Nephron (organoid): ENCODE measurements at regions not wholly inside any gene's neighbourhood (a gene's known extent, or its start where the extent isn't known, plus 50 kb on each side); places are given as distances from the start of the nearest gene placed in this dataset.

ENCODE experiments used
- H3K27ac Mint-ChIP-seq, 3 experiments: 2 replicates each; pipeline ENCODE4 v1.8.0; 2020; ENCODE audit warnings: mixed read lengths in 3 of 3, mild to moderate bottlenecking in 2 of 3, moderate library complexity in 1 of 3
- H3K27me3 Mint-ChIP-seq: 2 replicates; pipeline ENCODE4 v1.8.0; 2021; ENCODE audit warnings: low read depth, mild to moderate bottlenecking, moderate library complexity, mixed read lengths
- H3K36me3 Mint-ChIP-seq: 2 replicates; pipeline ENCODE4 v1.8.0; 2020; ENCODE audit warnings: low read depth, mixed read lengths
- H3K4me1 Mint-ChIP-seq: 2 replicates; pipeline ENCODE4 v1.8.0; 2020; ENCODE audit warnings: mixed read lengths
- H3K4me3 Mint-ChIP-seq, 3 experiments: 2 replicates each; pipeline ENCODE4 v1.8.0; 2020; ENCODE audit warnings: mild to moderate bottlenecking in 3 of 3, mixed read lengths in 3 of 3, moderate library complexity in 2 of 3
- H3K9me3 Mint-ChIP-seq: 2 replicates; pipeline ENCODE4 v1.8.0; 2020; ENCODE audit warnings: mixed read lengths
- TF ChIP-seq, protein P1 (sequence below), 3 experiments: fragments of 200-600 bp; sonication (generic); IDR thresholded peaks; one replicate each; pipeline ENCODE4 v1.5.0; 2021; ENCODE audit warnings: antibody characterized with exemption in 3 of 3; ENCODE audit not compliant: unreplicated experiment in 3 of 3

DNA sequence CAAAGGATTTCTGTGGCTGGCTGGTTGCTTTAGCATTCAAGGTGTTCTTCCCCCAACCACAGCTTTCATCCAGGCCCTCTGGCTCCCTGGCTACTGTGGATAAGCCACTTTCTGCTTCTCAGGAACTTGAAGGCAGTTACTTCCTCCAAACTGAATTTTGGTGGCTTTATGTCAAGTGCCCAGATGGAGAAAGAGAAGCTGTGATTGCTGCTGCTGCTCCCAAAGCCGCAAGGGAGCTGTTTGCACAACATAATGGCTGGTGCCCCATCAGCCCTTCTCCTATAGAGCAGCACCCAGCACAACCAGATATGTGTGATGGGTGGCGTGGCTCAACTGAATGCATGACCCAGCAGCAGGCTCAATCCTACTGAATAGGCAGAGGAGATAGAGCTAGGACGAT lies 465.2 kb downstream of the MAFB start:
- no peaks in the 10 kb centered on the region for H3K36me3 Mint-ChIP-seq
- no peaks in the 10 kb centered on the region for H3K9me3 Mint-ChIP-seq

DNA sequence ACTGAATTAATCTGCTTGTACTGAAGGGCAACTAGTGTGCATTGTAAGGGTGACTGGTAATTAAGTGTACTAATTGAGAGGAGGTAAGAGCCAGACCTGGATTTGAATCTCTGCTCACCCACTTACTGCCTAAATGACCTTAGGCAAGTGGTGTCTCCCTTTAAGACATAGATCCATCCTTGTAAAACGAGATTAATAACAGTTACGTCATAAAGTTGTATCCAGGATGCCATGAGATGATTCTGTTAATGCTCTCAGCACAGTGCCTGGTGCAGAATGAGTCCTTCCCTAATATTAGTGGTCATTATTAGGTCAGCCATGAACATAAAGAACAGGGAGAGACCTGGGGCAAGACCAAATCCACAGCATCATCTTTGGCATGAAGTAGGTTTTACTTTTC lies 470.1 kb downstream of the MAFB start:
- TF ChIP-seq, protein P1, sequence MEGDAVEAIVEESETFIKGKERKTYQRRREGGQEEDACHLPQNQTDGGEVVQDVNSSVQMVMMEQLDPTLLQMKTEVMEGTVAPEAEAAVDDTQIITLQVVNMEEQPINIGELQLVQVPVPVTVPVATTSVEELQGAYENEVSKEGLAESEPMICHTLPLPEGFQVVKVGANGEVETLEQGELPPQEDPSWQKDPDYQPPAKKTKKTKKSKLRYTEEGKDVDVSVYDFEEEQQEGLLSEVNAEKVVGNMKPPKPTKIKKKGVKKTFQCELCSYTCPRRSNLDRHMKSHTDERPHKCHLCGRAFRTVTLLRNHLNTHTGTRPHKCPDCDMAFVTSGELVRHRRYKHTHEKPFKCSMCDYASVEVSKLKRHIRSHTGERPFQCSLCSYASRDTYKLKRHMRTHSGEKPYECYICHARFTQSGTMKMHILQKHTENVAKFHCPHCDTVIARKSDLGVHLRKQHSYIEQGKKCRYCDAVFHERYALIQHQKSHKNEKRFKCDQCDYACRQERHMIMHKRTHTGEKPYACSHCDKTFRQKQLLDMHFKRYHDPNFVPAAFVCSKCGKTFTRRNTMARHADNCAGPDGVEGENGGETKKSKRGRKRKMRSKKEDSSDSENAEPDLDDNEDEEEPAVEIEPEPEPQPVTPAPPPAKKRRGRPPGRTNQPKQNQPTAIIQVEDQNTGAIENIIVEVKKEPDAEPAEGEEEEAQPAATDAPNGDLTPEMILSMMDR (IDR thresholded peaks at IDR 0.05; ENCODE audit: unreplicated experiment in 3 of 3): no peak
- H3K27me3 Mint-ChIP-seq: peaks cover 4% of the 10 kb centered on the region
- peaks cover 5% of the 10 kb centered on the region for H3K4me1 Mint-ChIP-seq
- no peak overlapping the region for H3K27ac Mint-ChIP-seq
- peaks cover 5% of the 10 kb centered on the region for H3K9me3 Mint-ChIP-seq
- no peak overlapping the region for H3K4me3 Mint-ChIP-seq
- no peaks in the 10 kb centered on the region for H3K36me3 Mint-ChIP-seq

More for the DNA sequence above, 465.2 kb downstream of the MAFB start:
- Mint-ChIP-seq H3K27me3 (peaks cover 4% of the 10 kb centered on the region), H3K4me3 (no peak overlapping the region), H3K27ac (no peak overlapping the region), H3K4me1 (no peaks in the 10 kb centered on the region)
- TF ChIP-seq, protein P1 (IDR thresholded peaks at IDR 0.05; ENCODE audit: unreplicated experiment in 3 of 3): no peak

DNA sequence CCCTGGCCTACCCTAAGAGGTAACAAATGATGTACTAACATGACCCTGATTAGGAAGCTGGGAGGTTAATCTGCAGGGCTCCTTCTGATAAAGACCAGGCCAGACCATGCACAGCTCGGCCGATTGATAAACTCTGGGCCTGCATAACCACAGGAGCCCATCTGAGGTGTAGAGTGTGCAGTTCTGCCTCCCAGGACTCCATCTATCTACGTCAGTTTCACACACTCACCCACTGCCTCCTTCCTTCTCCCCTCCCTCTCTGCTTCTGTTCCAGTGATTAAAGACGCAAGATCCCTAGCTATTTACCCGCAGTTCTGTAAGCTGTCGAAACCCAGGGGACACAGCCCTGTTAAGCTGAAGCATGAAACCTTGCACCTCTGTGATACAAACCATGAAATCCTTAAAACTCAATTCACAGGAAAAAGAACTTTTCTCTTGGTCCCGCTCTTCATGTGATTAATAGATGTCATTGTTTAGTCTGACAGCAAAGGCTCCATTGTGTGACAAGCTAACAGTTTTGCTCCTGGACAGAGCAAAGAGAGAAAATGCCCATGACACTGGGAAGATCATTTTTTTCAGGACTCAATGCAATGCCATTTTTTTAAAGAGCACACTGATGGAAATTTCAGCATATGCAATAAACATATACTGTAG lies 470.6 kb downstream of the MAFB start:
- H3K36me3 Mint-ChIP-seq: no peaks in the 10 kb centered on the region
- peaks cover 4% of the 10 kb centered on the region for H3K27me3 Mint-ChIP-seq

DNA sequence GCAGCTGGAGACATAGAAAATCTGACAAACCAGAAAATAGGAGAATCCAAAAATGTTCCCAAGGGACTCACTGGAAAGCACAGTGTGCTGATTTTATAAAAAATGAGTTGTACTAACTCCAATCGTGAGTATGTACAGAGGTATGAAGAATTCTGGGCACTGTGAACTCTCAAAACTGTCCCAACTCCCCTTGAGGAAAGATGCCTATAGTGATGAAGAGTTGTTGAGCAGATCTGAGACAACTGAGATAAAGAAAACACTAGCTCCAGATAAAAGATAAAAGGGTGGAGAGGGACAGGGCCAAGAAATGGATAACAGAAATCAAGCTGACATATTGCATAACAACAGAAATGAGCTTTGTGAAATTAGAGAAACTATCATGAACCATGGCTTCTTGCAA lies 481.4 kb downstream of the MAFB start:
- H3K27ac Mint-ChIP-seq: no peak overlapping the region
- peaks cover 9% of the 10 kb centered on the region for H3K36me3 Mint-ChIP-seq
- no peaks in the 10 kb centered on the region for H3K27me3 Mint-ChIP-seq
- H3K9me3 Mint-ChIP-seq: peaks cover 19% of the 10 kb centered on the region
- TF ChIP-seq, protein P1 (IDR thresholded peaks at IDR 0.05; ENCODE audit: unreplicated experiment in 3 of 3): no peak
- no peak overlapping the region for H3K4me3 Mint-ChIP-seq
- H3K4me1 Mint-ChIP-seq: no peaks in the 10 kb centered on the region

More for the DNA sequence above, 470.6 kb downstream of the MAFB start:
- Mint-ChIP-seq H3K9me3 (peaks cover 5% of the 10 kb centered on the region), H3K4me1 (peaks cover 5% of the 10 kb centered on the region), H3K4me3 (no peak overlapping the region), H3K27ac (no peak overlapping the region)
- TF ChIP-seq, protein P1 (IDR thresholded peaks at IDR 0.05; ENCODE audit: unreplicated experiment in 3 of 3): no peak

DNA sequence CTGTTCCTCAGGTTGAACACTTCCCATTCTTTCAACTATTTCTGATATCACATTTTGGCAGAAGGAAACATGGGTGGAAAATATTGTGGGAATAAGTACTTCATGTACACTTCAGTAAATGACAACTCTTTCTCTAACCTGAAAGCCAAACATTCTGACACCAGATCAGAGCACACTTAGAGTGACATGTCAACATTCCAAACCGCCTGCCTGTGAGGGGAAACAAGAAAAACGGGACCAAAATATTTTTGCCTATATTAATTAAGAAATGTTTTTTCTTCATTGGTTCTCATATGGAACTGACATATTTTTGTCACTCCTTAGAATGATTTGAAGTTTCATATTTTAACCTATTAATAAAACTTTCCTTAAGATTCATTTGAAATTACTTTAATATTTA lies 483.1 kb downstream of the MAFB start:
- H3K4me3 Mint-ChIP-seq: no peak overlapping the region
- H3K4me1 Mint-ChIP-seq: no peaks in the 10 kb centered on the region
- TF ChIP-seq, protein P1 (IDR thresholded peaks at IDR 0.05; ENCODE audit: unreplicated experiment in 3 of 3): no peak

DNA sequence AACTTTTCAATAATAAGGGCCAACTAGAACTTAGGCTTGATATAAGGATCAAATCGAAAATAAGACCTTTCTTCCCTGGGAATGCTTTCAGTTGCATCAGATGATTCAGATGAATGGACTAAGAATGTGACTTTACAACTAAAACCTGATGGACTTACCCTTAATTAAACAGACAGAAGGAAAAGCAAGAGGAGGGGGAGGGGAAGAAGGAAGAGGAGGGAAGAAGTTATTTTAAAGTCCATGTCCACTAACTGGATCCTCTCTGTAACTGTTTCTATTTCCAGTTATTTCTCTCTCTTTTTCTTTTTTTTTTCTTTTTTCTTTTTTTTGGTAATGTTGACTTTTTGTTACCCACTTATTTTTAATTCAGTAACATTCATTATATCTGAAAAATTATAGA lies 486.0 kb downstream of the MAFB start:
- Mint-ChIP-seq H3K4me1 (peaks cover under 1% of the 10 kb centered on the region), H3K27ac (no peak overlapping the region), H3K4me3 (no peak overlapping the region), H3K27me3 (peaks cover 5% of the 10 kb centered on the region), H3K36me3 (peaks cover 8% of the 10 kb centered on the region), H3K9me3 (peaks cover 7% of the 10 kb centered on the region)
- TF ChIP-seq, protein P1 (IDR thresholded peaks at IDR 0.05; ENCODE audit: unreplicated experiment in 3 of 3): no peak

More for the DNA sequence above, 483.1 kb downstream of the MAFB start:
- H3K27ac Mint-ChIP-seq: no peak overlapping the region
- peaks cover 5% of the 10 kb centered on the region for H3K27me3 Mint-ChIP-seq
- H3K9me3 Mint-ChIP-seq: peaks cover 19% of the 10 kb centered on the region
- peaks cover 9% of the 10 kb centered on the region for H3K36me3 Mint-ChIP-seq
